Neural crest cell (in vitro differentiated cells): ENCODE measurements at regions not wholly inside any gene's neighbourhood (a gene's known extent, or its start where the extent isn't known, plus 50 kb on each side); places are given as distances from the start of the nearest gene placed in this dataset.

Experiments
- DNase-seq: peaks from one replicate; pipeline ENCODE4 v3.0.0; 2021; ENCODE audit warnings: low read depth, mixed read lengths, low spot score
- H3K27ac Mint-ChIP-seq: one replicate; pipeline ENCODE4 v1.8.0; 2021; ENCODE audit warnings: mild to moderate bottlenecking, mixed read lengths; ENCODE audit not compliant: unreplicated experiment
- H3K27me3 Mint-ChIP-seq: 2 replicates; pipeline ENCODE4 v1.8.0; 2021; ENCODE audit warnings: low read depth, mild to moderate bottlenecking, mixed read lengths
- H3K36me3 Mint-ChIP-seq: 2 replicates; pipeline ENCODE4 v1.8.0; 2021; ENCODE audit warnings: low read depth, mild to moderate bottlenecking, mixed read lengths
- H3K4me1 Mint-ChIP-seq: 2 replicates; pipeline ENCODE4 v1.8.0; 2021; ENCODE audit warnings: mixed read lengths
- H3K4me3 Mint-ChIP-seq: one replicate; pipeline ENCODE4 v1.8.0; 2021; ENCODE audit warnings: mild to moderate bottlenecking, mixed read lengths
- H3K9me3 Mint-ChIP-seq: 2 replicates; pipeline ENCODE4 v1.8.0; 2021; ENCODE audit warnings: mixed read lengths
- TF ChIP-seq, protein P1 (sequence below): fragments of 200-600 bp; sonication (generic); conservative IDR thresholded peaks from 2 replicates; pipeline ENCODE4 v1.5.0; 2021; ENCODE audit warnings: antibody characterized with exemption, mild to moderate bottlenecking

DNA sequence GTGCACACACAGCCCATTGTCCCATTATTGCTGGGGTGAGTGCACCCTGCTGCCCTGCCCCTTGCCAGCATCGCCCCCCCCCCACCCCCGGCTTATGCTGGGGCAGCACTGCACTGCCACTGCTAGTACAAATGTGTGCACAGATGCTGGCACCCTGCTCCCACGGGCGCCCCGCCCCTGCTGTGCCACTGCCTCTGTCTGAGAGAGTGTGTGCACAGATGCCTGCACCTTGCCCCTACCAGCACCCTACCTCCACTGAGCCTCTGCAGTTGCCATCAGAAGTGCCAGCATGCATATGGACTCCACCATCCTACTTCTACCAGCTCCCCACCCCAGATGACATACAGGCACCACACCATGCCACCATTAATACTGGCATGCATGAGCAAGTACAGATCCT lies 454.6 kb upstream of the KHDRBS2 start:
- TF ChIP-seq, protein P1, sequence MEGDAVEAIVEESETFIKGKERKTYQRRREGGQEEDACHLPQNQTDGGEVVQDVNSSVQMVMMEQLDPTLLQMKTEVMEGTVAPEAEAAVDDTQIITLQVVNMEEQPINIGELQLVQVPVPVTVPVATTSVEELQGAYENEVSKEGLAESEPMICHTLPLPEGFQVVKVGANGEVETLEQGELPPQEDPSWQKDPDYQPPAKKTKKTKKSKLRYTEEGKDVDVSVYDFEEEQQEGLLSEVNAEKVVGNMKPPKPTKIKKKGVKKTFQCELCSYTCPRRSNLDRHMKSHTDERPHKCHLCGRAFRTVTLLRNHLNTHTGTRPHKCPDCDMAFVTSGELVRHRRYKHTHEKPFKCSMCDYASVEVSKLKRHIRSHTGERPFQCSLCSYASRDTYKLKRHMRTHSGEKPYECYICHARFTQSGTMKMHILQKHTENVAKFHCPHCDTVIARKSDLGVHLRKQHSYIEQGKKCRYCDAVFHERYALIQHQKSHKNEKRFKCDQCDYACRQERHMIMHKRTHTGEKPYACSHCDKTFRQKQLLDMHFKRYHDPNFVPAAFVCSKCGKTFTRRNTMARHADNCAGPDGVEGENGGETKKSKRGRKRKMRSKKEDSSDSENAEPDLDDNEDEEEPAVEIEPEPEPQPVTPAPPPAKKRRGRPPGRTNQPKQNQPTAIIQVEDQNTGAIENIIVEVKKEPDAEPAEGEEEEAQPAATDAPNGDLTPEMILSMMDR, result no peak
- Mint-ChIP-seq H3K27ac (no peak overlapping the region), H3K36me3 (no peaks in the 10 kb centered on the region), H3K27me3 (no peaks in the 10 kb centered on the region), H3K4me3 (no peak overlapping the region), H3K9me3 (peaks cover 3% of the 10 kb centered on the region), H3K4me1 (no peaks in the 10 kb centered on the region)
- DNase-seq, result no peak

DNA sequence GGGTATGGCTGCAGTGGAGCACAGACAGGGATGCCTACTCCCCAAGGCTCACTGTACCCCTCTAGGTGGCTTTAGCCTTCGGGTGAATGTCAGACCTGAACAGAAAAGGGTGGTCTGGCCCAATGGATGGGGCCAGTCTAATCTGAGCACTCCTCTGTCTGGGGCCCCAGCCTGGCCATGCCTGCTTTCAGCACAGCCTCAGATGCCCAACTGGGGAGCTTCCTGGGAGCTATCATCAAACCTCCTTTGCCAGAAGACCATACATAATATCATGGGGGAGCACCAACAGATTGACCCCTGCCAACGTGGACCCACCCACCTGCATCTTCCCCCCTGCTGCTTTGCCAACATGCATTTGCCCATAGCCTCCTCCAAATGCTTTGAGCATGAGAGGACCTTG lies 454.1 kb upstream of the KHDRBS2 start:
- H3K4me1 Mint-ChIP-seq, result no peaks in the 10 kb centered on the region
- H3K4me3 Mint-ChIP-seq, result no peak overlapping the region

DNA sequence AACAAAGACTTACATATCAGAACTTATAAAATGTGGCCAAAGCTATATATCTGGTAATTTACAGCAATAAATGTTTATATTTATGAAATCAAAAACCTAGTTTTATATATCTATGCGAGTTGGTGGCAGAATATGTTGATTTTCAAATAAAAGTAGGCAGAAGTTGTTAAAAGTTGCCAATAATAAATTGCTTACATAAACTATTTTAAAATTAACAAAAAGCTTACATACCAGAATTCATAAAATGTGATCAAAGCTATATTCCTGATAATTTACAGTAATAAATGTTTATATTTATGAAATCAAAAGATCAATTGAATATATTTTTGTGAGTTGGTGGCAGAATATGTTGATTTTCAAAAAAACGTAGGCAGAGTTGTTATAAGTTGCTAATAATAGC lies 451.8 kb upstream of the KHDRBS2 start:
- no peak for DNase-seq
- TF ChIP-seq, protein P1, result no peak
- Mint-ChIP-seq H3K4me3 (no peak overlapping the region), H3K27ac (no peak overlapping the region), H3K36me3 (no peaks in the 10 kb centered on the region), H3K27me3 (no peaks in the 10 kb centered on the region), H3K9me3 (peaks cover 3% of the 10 kb centered on the region), H3K4me1 (no peaks in the 10 kb centered on the region)

More for the DNA sequence above, 454.1 kb upstream of the KHDRBS2 start:
- no peak for DNase-seq
- TF ChIP-seq, protein P1, result no peak
- Mint-ChIP-seq H3K27me3 (no peaks in the 10 kb centered on the region), H3K36me3 (no peaks in the 10 kb centered on the region), H3K9me3 (peaks cover 3% of the 10 kb centered on the region), H3K27ac (no peak overlapping the region)

DNA sequence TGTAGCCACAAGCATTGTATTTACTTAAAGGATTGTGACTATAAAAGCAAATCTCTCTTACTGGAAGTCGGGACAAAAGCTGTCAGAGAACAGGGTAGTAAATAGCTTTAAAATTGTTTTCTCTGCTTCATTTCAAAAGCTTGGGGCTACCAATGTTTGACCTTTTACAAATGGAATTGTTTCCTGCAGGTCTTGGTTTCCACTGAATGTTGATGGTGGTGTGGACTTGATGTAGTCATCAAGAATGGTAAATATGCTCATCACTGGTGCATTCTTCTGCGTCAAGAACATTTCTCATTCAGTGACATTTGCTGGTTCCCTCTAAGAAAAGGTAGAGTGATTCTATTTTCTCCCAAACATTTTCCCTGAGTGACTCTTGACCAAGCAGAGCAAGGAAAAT lies 435.4 kb upstream of the KHDRBS2 start:
- TF ChIP-seq, protein P1, result no peak
- Mint-ChIP-seq H3K27ac (no peak overlapping the region), H3K27me3 (no peaks in the 10 kb centered on the region), H3K4me3 (no peak overlapping the region), H3K4me1 (no peaks in the 10 kb centered on the region), H3K9me3 (peaks cover 7% of the 10 kb centered on the region), H3K36me3 (no peaks in the 10 kb centered on the region)
- no peak for DNase-seq

DNA sequence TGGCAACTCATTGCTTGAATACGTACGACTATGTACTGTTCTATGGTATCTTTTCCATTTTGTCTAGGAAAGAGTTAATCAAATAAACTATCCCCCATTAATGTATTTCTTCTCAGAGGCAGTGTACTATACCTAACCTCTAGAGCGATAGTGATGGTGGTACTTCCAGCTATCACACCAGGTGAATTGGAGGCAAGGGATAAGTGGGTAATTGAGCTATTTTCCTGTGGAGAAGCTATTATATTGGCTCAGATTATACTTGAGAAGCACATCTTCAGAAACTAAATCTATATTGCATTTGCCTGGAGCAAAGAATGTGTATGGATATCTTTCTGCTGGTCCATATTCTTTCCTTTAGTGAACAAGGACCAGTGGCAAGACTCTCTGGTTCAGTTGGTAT lies 430.7 kb upstream of the KHDRBS2 start:
- no peak overlapping the region for H3K27ac Mint-ChIP-seq
- no peak overlapping the region for H3K4me3 Mint-ChIP-seq
- no peaks in the 10 kb centered on the region for H3K9me3 Mint-ChIP-seq
- no peaks in the 10 kb centered on the region for H3K4me1 Mint-ChIP-seq
- no peaks in the 10 kb centered on the region for H3K36me3 Mint-ChIP-seq
- no peak for DNase-seq
- TF ChIP-seq, protein P1, result no peak
- H3K27me3 Mint-ChIP-seq, result no peaks in the 10 kb centered on the region

DNA sequence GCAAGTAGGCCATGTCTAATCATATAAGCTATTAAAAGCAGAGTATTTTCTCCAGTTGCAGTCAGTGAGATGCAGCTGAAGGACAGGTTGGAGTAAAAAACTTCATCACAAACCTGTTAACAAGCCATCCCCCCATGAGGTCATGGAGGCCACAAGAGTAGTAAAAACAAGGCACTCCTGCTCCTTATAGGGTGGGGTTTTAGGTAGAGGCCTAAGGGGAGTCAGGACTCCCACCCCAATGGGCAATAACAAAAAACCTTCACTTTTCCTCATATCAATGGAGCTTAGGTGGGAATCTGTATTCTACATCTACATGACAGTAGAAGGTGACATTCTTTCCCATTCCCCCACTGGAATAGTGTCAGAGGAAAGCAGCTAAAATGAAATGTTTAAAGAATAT lies 428.1 kb upstream of the KHDRBS2 start:
- TF ChIP-seq, protein P1, result no peak
- Mint-ChIP-seq H3K9me3 (no peaks in the 10 kb centered on the region), H3K4me3 (no peak overlapping the region), H3K27ac (no peak overlapping the region), H3K36me3 (no peaks in the 10 kb centered on the region), H3K4me1 (no peaks in the 10 kb centered on the region), H3K27me3 (no peaks in the 10 kb centered on the region)
- DNase-seq, result no peak
